OCI-LY3 (cell line): ENCODE measurements at regions not wholly inside any gene's neighbourhood (a gene's known extent, or its start where the extent isn't known, plus 50 kb on each side); places are given as distances from the start of the nearest gene placed in this dataset.

Experiments used
- H2AFZ ChIP-seq: fragments of 200-600, 300-600 bp; shearing (Covaris generic); 2 replicates; pipeline ENCODE4 v1.6.0; 2014; ENCODE audit warnings: antibody characterized with exemption, low read depth, low read length
- H3K27ac ChIP-seq: fragments of 200-600, 300-600 bp; sonication (generic); 2 replicates; pipeline ENCODE4 v1.5.1; 2014; ENCODE audit warnings: mild to moderate bottlenecking, low read length, moderate library complexity, mixed read lengths
- H3K27me3 ChIP-seq: fragments of 200-600, 300-600 bp; sonication (generic); 2 replicates; pipeline ENCODE4 v1.6.1; 2014; ENCODE audit warnings: low read depth, low read length, mixed read lengths
- H3K36me3 ChIP-seq: fragments of 200-600, 300-600 bp; sonication (generic); replicated peaks from 2 replicates; pipeline ENCODE3; 2014; ENCODE audit warnings: low read depth, low read length, mixed read lengths
- H3K4me1 ChIP-seq: fragments of 300-600, 200-600 bp; sonication (generic); 2 replicates; pipeline ENCODE4 v1.6.1; 2014; ENCODE audit warnings: low read length, mixed read lengths
- H3K4me2 ChIP-seq: fragments of 200-600, 300-600 bp; sonication (generic); 2 replicates; pipeline ENCODE4 v1.6.1; 2014; ENCODE audit warnings: low read length, mixed read lengths
- H3K4me3 ChIP-seq: fragments of 300-600, 200-600 bp; sonication (generic); 2 replicates; pipeline ENCODE4 v1.5.1; 2014; ENCODE audit warnings: antibody characterized with exemption, mild to moderate bottlenecking, low read length, moderate library complexity
- H3K79me2 ChIP-seq: fragments of 300-600, 200-600 bp; shearing (Covaris generic); 2 replicates; pipeline ENCODE4 v1.6.1; 2014; ENCODE audit warnings: mild to moderate bottlenecking, low read length, mixed read lengths
- H3K9ac ChIP-seq: fragments of 300-600, 200-600 bp; shearing (Covaris generic); 2 replicates; pipeline ENCODE4 v1.6.0; 2014; ENCODE audit warnings: mild to moderate bottlenecking, low read length, moderate library complexity
- H3K9me3 ChIP-seq: fragments of 200-600, 300-600 bp; shearing (Covaris generic); 2 replicates; pipeline ENCODE4 v1.6.1; 2014; ENCODE audit warnings: low read length, mixed read lengths; ENCODE audit not compliant: insufficient read depth
- H4K20me1 ChIP-seq: fragments of 200-600, 300-600 bp; sonication (generic); 2 replicates; pipeline ENCODE4 v1.6.1; 2016; ENCODE audit warnings: low read length, mixed read lengths; ENCODE audit not compliant: insufficient read depth
- CTCF ChIP-seq: fragments of 200-600, 300-600 bp; sonication (generic); IDR thresholded peaks from 2 replicates; pipeline ENCODE4 v1.5.1; 2014; ENCODE audit warnings: antibody characterized with exemption, low read length, low read depth
- EZH2phosphoT487 ChIP-seq: fragments of 200-600 bp; shearing (Covaris generic); IDR thresholded peaks from 2 replicates; pipeline ENCODE4 v1.6.1; 2018; ENCODE audit warnings: antibody characterized with exemption, mixed run types, low read depth

GRCh38 chr6:170052991-170053821 is 237.7 kb downstream of the DLL1 start:
- no peaks in the 10 kb centered on the region for H3K4me1 ChIP-seq
- H4K20me1 ChIP-seq: no peaks in the 10 kb centered on the region
- no peak overlapping the region for H3K27ac ChIP-seq
- H3K9ac ChIP-seq: no peak overlapping the region
- no peaks in the 10 kb centered on the region for H3K36me3 ChIP-seq
- H3K4me2 ChIP-seq: no peak overlapping the region
- no peak overlapping the region for H3K4me3 ChIP-seq
- no peak overlapping the region for H2AFZ ChIP-seq
- H3K9me3 ChIP-seq: no peaks in the 10 kb centered on the region
- no peaks in the 10 kb centered on the region for H3K79me2 ChIP-seq
- H3K27me3 ChIP-seq: no peaks in the 10 kb centered on the region
- TF ChIP-seq EZH2phosphoT487 (no peak), CTCF (no peak)

DNA sequence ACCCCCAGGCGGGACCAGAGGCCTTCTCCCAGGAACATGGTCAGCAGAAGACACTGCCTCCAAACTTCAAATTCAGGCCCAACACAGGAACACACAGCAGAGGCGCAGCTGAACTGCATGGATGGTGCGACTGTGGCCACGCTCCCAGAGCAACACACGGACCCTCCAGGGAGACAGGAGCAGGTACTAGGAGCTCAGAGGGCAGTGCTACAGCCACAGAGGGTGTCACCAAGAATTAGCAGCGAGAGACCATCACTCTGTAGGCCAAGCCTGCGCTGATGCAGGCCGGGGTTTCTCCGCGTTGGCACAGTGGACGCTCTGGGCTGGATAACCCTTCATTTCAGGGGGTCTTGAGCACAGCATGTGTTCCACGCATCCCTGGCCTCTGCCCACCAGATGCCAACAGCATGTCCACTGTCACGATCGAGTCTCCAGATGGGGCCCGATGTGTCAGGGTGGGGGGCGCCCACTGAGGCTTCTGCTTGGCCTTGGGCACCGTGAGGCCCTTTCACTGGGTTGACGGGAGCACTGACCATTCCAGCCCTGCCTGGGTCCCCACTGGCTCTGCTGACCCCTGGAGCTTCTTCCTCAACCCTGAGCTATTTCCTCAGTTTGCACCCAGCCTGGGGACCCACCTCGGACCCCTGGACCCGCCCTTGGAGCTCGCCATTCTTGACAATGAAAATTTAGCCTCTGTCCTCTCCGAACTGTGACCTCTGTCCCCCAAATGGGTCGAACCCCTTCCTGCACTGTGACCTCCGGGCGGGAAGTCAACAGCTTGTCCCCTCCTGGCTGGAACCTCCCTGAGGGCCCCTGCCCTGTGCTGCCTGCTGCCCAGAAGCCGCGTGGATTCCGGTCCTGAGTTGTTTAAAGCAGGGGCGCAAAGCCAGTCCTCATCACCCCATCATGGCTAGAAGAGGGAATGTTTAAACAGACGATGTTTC is 239.4 kb downstream of the DLL1 start:
- Histone ChIP-seq H3K27me3 (no peaks in the 10 kb centered on the region), H3K9ac (no peak overlapping the region), H3K79me2 (no peaks in the 10 kb centered on the region), H3K4me1 (no peaks in the 10 kb centered on the region), H4K20me1 (no peaks in the 10 kb centered on the region), H3K36me3 (no peaks in the 10 kb centered on the region), H2AFZ (no peak overlapping the region), H3K27ac (no peak overlapping the region), H3K9me3 (no peaks in the 10 kb centered on the region), H3K4me2 (no peak overlapping the region), H3K4me3 (no peak overlapping the region)
- no peak for TF ChIP-seq CTCF
- TF ChIP-seq EZH2phosphoT487: no peak

GRCh38 chr6:170050591-170051041 is 240.3 kb downstream of the DLL1 start:
- Histone ChIP-seq H3K9me3 (no peaks in the 10 kb centered on the region), H3K36me3 (no peaks in the 10 kb centered on the region), H4K20me1 (no peaks in the 10 kb centered on the region), H3K4me3 (no peak overlapping the region), H3K79me2 (no peaks in the 10 kb centered on the region), H3K27me3 (no peaks in the 10 kb centered on the region), H3K27ac (no peak overlapping the region), H2AFZ (no peak overlapping the region), H3K4me2 (no peak overlapping the region), H3K9ac (no peak overlapping the region), H3K4me1 (no peaks in the 10 kb centered on the region)
- no peak for TF ChIP-seq EZH2phosphoT487
- no peak for TF ChIP-seq CTCF
